ENCODE measurements at regions not wholly inside any gene's neighbourhood (a gene's known extent, or its start where the extent isn't known, plus 50 kb on each side); places are given as distances from the start of the nearest gene placed in this dataset.

DNA sequence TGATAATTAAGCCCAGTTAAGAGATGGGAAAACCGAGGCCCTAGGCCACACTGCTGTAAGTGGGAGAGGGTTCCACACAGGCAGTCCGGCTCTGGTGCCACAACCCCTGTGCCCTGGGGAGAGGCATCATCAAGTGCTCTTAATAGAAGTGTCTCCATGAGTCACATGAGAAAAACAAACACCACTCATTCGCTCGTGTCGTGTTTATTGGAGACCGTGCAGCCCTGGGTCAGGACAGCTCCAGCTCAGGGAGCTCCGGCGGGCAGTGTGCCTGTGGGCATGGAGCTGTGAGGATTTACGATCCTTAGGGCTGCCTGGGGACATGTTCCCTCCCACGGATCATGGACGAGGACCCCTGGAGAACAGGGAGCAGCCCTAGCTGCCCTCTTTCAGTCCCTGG, 658.5 kb downstream of the AJAP1 start:
- ATAC-seq = no peak

DNA sequence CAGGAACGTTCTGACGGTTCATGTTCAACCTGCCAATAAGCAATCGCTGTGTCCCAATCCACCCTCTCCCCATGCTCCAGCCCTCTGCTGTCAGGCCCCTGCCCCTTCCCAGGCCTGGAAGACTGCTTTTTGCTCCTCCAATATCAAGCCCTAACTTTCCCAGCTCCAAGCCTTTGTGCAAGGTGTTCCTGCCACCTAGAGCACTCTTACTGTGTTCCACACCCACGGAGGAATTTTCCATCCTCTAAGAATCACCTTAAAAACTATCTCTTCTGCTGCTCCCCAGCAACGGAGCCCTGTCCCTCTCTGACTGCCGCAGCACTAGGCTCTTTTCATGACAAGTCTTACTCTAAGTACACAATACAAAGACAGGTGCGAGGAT, 657.9 kb downstream of the AJAP1 start:
- no peak for ATAC-seq

DNA sequence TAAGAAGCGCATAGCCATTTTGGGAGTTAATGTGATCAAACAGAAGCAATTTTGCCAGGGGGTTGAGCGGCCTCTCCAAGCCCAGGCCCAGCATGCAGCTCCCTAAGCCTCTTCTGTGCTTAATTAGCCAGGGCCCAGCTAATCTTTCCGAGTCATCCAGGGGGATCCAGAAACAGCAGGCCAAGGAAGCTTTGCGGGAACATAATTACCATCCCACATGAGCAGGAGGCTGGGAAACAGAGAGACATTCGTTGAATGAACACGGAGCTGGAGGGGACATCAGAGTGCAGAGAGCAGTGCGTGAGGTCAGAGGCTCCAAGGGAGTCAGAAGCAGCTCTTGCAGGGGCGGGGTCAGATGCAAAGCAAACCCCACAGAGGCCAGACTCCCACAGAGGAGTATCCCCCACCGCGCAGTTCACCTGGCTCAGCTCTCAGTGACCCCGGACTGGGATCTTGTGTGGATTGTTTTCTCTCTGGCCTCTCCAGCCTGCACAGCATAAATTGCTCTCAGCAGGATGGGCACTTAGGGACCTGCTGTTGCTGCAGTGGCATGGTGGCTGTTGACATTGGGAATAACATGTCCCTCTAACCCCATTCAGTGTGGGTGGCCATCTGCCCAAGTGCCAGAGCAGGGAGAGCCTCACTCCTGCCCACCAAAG, 657.4 kb downstream of the AJAP1 start:
- no peak for ATAC-seq

DNA sequence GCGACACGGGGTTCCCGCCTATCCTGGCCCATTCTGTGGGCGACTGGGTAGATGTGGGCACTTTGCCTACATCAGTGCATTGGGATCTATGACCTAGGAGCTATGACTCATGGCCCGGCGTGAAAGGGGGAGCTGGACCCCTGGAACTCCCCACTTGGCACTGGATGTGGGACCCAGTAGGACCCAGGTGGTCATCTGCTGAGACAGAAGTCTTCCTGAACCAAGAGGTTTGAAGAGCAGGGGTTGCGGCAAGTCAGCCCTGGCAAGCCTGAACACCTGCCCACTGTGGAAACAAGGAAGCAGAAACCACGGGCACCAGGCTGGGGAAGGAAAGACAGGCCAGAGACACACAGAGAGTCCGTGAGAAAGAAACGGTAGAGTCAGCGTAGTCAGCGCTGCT, 656.7 kb downstream of the AJAP1 start:
- no peak for ATAC-seq

DNA sequence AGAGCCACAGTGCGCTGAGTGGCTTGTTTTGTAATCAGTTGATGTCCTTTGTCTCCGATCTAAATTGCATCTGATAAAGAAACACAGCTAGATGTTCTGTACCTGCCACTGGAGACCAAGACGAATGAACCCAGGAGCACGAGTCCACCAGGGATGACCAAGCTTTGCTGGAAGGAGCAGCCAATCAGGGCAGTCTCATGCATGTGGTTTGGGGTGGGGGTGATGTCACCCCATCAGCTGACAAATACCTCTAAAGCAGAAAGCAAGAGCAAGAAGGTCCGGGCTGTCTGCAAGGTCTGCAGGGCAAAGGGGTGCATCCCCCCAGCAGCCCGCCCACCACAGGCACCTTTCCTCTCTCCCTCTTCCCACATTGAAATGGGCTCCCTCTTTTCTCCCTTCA, 653.8 kb downstream of the AJAP1 start:
- ATAC-seq = no peak

DNA sequence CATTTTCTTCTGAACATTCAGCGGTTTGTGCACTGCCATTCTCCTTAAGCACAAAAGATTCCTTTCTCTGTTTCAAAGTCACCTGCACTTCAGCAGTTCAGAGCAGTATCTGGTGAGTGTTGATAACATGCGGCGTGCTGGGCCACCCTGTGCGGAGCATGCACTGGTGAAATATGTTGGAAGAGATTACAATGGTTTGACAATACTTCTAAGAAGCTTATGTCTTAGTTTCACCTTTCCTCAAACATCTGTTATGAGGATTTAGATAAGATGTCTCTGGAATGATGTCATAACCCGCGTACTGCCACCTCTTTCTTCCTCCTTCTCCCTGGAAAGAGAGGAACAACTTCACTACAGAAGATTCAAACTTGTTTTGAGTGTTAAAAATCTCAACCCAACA, 650.3 kb downstream of the AJAP1 start:
- ATAC-seq = no peak

DNA sequence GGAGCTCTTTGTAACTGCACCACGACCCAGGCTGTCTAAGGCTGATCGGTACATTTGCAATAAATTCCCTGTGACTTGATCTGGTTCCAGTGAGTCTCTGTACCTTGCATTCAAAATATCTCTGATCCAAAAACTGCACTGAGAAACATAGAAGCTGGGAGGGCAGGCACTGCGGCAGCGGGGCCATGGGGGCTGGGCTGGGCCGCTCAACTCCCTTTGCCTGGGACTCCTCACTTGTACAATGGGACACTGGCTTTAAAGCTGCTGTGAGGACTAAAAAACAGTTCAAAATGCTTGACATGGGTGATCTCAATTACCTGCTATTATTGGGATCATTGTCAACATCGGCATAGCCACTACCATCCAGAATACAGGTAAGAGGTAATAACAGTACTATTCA, 644.0 kb downstream of the AJAP1 start:
- no peak for ATAC-seq

DNA sequence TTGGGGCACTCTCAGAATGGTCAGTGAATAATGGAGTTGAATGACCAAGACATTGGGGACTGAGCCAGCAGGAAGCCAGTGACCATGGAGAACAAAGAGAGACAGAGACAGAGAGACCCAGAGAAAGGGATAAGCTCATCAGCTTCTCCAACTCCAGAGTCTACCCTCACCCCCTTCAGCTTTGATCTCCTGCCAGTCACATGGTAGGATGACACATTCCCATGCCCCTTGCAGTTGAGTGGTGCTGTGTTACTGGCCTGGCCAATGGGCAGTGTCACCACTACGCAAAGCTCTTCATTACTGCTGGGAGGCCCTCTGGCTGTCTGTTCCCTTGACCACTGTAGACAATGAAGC, 643.5 kb downstream of the AJAP1 start:
- no peak for ATAC-seq

DNA sequence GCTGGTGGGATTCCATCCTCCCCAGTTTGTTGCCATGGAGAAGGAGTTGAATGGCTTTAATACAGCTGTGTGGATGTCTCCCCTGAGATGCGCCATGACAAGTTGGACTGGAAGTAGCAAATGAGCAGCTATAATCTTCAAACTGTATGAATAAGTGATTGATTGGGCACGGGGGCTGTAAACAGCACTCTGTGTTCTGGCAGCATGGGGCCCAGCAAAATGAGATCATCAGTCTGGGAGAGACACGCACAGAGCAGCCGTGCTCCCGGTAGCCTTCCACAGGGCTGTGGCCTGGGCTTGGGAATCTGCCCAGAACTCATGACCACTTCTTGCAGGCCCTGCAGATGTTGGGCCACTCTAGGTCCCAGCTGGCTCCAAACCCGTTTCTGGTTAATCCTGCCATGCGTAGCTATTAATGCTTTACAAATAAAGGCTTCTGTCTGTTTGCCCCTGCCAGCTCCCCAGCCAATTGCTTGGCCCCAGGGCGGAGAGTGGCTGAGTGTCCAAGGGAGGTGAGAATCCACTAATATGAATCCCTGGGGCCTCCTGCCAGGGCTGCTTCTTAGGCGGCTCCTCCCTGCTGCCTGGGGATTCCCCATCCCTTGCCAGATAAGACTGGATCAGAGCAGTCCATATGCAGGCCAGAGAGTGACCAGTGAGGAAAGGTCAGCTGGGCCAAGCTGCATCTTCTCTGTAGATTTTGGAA, 642.9 kb downstream of the AJAP1 start:
- ATAC-seq = no peak

DNA sequence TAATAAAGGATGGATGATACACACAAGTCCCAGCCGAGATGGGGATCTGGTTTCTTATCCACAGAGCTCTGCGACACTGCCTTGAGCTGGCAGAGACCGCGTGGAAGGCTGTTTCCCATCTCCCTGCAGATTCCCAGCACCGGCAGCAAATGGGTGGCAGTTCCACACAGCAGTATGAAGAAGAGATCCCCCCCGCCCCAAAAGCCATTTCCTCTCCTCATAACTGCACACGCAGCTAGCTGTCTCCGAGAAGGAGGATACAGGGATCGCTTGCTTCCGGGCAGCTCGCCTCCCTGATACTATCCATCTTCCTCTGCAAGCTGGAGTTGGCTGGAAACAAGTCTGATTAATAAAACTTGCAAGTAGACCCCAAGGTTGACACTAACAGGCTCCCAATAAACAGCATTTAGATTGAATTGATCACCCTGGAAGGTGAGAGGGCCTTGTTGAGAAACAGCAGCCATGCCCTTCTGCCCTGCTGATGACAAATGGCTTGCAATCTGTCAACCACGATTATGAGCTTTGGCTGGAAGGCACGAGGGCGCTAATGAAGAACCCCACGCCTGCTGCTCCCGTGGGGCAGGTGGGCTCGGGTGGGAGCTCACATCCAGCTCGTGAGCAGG, 642.3 kb downstream of the AJAP1 start:
- no peak for ATAC-seq

DNA sequence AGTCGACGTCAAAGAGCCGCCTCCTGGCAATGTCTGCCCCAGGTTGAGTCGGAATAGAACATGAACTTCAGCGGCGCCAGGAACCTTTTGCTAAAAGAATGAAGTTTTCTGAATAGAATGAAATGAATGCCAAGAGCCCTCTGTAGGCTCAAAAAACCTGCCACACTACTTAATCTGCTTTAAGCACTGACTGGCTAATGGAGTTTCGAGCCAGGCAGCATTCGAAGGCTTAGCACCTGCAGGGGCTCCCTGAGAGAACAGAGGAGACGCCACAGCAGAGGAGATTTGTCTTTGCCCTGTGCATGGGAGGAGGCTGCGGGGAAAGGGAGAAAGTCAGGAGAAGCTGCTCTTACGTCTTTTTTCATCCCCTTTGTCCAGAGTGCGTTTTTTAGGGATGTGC, 641.7 kb downstream of the AJAP1 start:
- no peak for ATAC-seq

DNA sequence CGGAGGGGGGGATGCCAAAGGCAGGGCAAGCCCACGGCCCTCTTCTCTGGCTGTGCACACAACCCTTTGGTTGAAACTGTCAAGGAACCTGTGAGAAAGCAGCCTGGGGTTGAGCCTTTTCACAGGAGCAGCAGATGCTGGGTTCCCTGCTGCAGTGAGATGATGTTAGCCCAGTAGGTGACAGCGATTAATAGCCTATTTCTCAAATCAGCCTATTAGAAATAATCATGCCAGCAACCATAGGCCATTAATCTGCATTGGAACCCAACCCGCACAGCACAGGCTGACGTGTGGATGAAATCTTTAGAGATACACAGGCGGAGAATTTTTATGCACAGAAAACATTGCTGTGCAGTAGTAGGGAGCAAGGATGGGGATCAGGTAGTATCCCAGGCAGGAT, 637.5 kb downstream of the AJAP1 start:
- ATAC-seq = no peak

DNA sequence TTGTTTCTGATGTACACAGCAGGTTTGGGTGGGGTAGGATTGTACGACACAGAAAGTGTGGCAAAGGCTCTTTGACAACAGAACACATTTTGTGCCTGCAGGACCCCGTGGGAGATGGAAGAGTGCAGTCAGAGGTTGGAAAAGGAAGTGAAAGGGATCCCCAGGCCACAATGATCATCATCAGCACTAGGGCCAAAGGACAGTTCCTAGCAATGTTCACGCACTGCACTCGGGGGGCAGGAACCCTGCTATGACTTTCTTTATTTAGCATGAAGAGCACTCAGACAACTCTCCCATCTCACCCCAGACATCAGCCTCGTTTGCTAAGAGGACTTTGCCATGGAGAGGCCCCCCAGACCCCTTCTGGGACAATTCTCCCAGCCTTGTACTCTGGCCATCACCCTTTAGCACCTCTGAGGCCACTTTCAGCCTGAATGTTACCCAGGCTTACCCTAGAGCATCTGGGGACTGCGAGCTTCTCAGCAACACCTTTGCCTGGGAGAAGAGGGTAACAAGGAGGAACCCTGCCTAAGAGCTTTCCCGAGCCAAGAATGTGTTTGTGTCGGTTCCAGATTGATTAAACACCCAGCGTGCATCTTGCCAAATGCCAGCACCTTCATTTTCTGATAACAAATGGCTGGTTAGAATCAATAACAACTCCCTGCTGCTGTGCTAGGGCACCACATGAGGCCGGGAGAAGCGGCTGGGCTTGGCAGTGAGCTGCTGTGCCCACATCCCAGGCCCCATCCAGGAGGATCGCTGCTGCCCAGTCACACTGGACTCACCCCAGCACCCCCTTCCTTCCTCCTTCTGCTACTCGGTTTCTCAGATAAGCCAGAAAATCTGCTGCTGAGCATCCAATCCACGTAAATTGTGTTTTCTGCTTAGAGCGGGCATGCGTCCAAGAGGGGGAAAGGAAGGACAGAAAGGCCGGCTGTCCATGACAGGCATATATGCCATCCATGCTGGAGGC, 633.1 kb downstream of the AJAP1 start:
- ATAC-seq = no peak

DNA sequence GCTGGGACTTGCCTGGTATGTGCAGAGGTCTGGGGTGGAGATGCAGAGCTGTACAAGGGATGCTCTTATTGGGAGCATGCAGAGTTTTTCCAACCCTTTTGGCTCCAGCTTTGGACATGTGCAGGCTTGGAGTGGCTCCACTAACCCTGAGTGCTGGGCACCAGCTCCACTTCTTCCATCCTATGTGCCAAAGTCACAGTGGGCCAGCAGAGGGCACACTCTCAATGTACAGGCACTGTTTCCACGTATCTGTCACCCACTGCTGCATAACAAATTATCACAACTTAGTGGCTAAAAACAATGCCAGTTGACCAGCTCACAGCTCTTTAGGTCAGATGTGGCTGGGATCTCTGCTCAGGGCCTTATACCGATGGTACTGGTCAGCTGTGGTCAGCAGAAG, 631.8 kb downstream of the AJAP1 start:
- ATAC-seq = no peak

DNA sequence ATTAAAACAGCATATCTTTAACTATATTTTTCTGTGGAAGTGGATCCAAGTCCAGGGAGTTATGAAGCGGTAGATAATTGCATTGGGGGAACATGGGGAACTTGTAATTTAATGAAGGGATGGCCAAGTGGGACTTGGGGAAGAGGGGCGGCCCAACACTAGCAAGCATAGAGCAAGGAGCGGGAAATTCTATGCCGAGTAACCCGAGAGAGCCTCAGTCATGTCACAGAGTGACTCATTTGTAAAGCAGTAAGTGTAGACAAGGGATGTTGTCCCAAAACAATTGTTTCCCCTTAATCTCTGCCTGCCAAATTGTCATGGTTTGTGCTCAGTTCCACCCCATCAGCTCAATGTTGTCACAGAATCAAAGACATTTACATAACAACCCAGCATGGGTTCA, 620.1 kb downstream of the AJAP1 start:
- no peak for ATAC-seq

DNA sequence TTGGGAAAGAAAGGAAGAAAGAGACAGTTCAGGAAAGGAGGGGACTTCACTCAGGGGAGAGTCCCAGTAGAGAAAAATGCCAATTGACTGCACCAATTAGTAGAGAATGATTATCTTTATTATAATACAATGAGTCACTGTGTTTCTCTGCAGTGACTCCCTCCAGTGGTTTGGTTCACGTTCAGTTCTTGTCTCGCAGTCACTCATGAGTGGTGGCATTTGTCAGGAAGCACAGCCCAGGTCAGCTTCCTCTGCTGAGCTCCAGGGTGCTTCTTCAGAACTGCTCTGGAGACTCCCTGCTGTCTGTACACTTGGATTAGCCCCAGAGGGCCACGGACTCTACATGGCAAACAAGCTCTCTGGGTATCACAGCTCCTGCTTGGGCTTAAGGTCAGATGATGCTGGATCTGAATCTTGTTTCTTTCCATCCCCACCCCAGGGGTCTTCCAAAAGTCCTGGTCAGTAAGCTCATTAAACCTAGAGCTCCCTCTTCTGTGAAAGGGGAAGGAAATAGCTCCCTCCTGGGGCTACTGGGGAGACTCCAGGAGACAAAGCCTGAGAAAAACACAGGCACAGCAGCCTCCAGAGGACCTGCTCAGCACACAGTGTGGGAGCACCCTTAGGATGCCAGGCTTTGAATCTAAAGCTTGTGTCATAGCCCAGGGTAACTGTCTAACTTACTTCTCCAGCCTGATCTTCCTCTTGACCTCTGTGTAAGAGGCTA, 619.0 kb downstream of the AJAP1 start:
- peak in 1 of 2 donors; percentile 35 for ATAC-seq

DNA sequence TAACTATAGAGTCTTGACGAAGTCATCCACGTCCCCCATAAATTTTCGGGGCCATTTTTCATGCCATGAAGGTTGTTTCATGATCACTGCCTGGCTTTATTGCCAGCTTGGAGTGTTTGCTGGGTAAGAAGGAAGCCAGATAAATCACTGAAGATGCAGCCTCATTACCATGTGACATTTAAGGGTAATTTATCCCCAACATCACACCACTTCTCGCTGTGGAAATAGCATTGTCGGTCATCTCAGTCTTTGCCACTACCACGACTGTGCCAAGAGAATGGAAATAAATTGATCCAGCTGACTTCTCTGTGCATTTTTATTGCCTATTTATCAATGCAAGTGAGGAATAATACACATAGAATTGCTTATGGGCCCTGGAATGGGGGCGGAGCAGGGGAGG, 617.9 kb downstream of the AJAP1 start:
- ATAC-seq = no peak

DNA sequence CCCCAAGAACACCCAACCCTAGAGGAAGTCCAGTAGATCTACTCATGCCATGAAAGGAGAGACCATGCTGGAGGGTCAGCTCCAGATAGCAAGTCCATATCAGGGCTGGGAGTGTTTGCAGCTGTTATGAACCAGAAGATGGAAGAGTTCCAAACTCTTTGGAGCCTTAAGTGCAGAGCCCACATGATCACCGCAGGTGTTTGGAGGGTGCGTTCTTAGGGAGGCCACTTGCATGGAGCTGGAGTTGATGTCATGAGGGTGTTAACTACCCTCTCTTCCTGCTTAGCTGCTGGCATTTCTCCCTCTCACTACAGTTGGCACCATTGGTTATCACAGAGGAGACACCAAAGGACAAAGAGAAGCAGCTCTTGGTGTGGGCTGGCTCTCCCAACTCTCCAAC, 616.9 kb downstream of the AJAP1 start:
- ATAC-seq = no peak

DNA sequence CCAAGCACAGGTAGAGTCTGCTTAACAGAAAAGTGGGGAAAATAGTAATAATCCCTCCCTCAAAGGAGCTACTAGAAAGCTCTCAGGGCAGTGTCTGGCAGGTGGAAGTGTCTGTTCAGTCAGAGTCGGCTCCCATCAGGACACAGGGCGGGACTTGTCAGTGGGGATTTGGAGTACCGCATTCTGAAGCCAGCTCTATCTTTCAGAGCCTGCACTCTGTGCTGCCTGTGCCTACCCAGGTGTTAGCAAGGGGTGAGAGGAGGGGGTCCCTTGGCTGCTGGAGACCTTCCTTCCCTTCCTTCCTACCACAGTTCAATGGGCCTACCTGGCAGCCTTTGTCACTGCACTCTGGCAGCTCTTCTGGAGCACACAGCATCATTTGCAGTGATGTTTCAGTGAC, 615.5 kb downstream of the AJAP1 start:
- ATAC-seq = no peak

DNA sequence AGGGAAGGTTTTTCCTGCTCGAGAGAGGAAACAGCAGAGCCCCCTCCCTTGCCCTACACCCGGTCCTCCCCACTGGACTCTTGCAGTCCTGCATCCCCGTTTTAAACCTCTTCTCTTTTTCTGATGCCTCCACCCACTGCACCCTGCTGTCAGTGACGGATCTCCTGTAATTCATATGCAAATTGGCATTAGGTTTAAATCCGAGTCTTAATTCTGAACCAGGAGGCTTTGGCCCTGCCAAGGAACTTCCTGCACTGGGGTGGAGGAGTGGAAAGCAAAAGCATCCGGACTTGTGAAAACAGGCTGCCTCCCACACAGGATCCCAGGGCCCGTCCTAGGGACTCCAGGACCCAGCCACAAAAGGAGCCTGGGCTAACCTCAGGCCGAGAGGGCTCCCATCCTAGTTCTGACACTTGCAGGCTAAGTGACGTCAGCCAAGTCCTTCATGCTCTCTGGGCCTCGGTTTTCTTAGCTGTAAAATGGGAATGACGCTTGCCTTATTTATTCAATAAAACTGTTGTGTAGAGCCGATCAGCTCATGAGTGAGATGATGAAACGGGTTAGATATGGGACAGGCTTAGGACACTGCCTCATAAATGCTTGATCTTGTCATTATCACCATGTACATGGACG, 613.3 kb downstream of the AJAP1 start:
- no peak for ATAC-seq

DNA sequence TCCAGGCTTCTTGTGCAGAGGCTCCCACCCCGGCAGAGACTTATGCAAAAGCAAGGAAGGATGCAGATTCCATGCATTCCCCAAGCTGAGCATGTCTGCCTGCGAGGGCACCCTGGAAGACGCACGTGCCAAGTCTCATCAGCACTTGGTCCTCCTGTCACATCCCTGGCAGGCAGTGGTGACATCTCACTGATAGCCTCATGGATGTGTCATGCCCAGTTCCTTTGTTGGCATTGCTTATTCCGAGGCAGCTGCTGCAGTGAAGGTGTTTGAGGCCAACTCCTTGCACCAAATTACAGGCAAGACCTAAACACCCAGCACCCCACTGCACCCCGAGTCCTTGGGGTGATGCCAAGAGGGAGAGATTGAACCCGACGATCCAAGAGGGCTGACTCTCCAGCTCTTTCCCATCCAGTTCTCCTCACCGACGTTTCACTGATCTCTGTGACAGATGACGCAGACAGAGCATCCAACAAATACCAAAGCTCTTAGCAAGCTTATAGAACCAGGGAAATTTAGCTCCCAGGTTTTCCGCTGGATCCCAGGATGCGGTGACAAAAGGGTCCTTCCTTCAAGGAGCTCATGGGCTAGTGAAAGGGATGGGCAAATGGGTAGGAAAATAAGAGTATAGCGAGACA, 611.1 kb downstream of the AJAP1 start:
- no peak for ATAC-seq

DNA sequence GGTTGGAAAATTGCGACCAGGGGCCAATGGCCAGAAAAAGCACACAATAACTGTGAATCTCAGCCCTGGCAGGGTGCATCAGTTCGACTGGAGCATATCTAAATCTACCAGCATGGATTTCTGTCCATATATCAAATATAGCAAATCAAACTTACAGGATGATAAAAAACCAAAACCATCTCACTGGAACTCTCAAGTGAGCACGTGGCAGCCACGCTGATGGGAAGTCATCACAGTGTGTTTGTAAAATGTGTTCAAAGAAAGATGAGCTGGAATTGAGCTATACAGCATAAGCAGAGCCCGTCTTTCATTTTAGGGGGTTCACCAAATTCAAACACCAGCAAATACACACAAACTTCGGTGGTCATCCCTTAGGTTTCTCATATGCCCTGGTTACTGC, 610.1 kb downstream of the AJAP1 start:
- no peak for ATAC-seq
